Stimulated activated CD8-positive, alpha-beta memory T cell treated with anti-CD3 and anti-CD28 coated beads, Interleukin-15, amount 100 ng/mL, for 4 hours (primary cell): ENCODE measurements at regions not wholly inside any gene's neighbourhood (a gene's known extent, or its start where the extent isn't known, plus 50 kb on each side); places are given as distances from the start of the nearest gene placed in this dataset.

ENCODE experiments used
- DNase-seq, 2 donors: peaks; one replicate each; pipeline ENCODE4 v3.0.0-alpha.2; 2020; ENCODE audit warnings: low read depth in 2 of 2

DNA sequence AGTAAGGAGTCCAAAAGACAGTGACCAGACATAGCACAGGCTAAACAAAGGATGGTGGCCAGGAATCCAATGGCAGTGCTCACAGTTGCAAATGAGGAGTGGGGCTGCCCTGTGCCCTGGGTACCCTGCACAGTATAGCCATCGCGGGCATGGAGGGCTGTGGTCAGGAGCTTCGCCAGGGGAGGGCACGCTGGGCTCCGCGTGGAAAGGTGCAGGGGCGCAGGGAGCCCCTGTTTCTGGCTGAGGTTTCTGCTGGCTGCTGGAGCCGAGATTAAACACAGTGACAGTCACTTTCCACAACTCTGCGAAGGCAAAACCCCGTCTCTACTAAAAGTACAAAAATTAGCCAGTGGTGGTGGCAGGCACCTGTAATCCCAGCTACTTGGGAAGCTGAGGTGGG lies 194.7 kb downstream of the GALR1 start:
- DNase-seq, result no peak

DNA sequence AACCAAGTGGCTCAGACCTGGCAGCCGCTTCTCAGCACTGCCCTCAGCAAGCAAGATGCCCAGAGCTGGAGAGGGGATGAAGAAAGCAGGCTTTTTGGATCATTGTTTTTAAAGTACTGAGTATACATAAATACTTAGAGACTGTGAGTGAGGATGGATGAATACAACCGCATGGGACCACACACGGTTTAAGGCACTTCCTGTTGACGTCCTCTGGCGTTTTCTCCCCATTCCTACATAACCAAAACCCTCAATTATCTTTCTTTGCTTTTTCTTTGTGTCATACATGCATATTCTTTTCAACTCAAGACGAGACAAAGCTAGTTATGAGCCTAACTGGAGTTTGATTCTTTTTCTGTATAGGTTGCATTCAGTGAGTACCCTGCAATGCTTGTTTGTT lies 198.4 kb downstream of the GALR1 start:
- DNase-seq, result no peak

DNA sequence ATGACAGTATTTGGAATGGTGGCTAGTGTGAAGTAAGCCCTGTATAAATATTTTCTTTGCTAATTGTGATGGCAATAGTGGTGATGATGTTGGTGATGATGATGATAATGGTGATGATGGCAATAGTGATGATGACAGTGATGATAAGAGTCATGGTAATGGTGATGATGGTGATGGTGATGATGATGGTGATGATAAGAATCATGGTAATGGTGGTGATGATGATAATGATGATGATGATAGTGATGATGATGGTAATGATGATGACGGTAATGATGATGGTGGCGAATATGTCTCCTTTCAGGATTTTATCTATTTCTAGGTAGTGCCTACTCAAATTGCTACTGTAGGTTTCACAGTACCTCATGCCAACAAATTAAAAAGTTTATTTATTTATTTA lies 205.4 kb downstream of the GALR1 start:
- DNase-seq, result no peak

DNA sequence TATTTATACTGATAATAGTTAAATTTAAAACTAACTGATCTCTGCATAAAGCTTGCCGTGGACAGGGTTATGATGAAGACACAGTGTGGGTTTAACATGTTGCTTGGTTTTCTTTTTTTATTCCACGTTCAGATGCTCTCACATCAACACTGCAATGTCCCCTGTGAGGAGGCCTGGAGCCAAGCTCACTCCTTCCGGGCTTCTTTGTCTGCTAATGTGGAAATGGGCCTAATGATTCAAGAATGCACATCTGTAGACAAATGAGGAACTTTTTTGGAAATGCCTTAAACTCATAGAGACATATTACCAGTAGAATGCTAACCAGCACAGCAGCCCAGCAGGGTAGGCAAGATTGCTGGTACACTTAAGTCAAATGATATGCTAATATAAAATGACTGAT lies 208.0 kb downstream of the GALR1 start:
- DNase-seq, result no peak

DNA sequence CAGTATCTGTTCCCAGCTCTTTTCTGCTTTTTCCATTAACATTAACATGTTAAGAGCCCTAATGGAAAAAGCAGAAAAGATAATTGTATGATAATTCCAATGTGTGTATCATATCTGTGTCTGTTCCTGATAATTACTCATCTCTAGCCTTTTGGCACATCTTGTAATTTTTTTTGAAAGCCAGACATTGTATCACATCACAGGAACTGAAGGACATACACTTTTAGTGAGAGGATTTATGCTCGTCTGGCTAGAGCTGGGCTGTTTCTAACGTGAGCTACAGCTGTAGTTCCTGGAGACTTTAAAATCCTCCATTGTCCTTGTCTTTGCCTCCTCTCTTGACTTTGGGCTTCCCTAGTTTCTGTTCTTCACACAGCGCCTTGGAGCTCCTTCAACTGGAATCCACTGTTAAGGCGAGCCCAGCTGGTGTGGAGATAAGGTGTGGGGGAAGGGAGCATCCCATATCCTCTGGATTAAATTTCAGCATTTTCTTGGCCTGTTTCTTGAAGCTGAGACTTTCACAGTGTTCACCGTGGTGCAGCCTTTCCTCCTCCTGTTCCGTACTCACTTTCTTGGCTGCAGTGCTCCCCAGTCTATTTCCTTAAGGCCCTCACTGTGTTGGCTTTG lies 211.5 kb downstream of the GALR1 start:
- DNase-seq, result no peak

DNA sequence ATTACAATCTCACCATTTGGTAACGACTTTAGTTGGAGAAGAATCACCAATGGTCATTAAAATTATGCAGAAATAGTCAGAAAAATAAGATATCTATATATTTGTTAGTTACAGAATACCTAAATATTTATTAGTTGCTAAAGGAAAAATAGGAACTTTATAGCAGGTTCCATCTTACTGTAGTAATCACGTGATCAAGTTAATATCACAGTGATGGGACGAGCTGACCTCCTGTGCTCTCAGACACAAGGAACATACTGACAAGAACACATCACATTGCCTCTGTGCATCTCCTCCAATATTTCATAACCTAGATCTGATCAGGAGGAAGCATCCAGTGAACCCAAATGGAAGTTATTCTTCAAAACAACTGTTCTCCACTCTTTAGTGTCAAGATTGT lies 215.3 kb downstream of the GALR1 start:
- no peak for DNase-seq

DNA sequence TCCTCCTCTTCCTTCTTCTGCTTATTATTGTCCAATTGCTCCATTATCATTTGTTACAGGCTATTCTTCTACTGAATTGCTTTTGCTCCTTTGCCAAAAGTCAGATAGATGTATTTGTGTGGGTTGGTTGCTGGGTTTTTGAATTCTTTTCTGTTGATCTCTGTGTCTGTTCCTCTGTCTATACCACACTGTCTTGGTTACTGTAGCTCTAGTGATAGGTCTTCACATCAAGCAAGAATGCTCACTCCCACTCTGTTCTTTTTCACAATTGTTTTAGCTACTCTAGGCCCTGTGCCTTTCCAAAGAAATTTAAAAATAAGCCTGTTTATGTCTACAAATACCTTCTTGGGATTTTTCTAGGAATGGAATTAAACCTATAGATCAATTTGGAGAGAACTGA lies 217.2 kb downstream of the GALR1 start:
- no peak for DNase-seq

DNA sequence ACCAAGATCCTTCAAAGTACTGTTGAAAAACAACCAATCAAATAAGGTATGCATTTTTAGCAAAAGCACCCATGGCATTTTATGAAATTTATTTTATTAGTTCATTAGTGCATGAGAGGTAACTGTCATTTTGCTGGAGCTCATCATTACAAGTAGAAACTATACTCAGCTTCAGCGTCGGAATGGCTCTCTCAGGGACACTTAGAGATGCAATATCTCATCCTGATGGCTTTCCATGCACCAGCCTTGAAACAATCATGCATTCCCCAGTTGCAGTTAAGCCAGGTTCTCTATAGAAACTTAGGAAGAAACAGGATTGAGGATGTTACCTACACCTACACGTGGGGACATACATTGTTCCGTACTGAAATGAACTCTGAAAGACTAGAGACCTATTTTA lies 219.5 kb downstream of the GALR1 start:
- no peak for DNase-seq

DNA sequence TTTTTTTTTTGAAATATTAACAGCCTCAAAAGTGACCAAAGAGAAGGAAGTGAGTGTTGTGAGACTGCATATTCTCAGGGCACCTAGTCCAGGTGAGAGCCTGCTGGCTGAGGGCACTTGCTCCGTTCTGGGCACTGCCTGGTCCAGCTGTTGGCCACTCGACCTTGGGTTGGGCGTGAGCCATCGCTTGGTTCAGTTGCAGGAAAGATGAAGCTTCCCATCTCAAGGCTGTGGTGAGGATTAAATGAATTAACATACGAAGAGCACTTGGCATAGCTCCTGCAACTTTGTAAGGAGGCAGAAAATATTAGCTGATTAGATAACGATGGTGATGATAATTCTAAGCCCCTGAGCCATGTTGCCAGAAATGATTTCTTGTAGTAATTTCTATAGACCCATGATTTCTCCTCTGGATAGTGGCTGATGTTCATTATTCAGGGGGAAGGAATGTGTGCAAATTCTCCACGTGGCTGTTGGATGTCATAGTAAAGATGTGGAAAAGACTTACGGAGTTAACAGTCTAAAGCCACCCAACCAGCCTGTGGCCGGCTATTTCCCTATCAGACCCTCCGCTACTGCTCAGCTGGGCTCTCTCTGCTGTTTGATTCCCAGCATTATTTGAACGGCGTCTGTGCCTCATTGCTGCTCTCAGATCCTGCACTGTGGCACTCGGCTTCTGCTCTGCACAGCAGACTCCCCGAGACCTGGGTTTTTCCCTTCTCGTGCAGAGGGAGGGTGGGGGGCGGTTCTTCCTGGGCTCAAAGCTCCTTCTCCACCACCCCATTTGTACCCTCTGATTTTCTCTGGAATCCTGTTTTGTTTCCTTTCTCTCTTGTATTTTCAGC lies 221.1 kb downstream of the GALR1 start:
- DNase-seq, result no peak

DNA sequence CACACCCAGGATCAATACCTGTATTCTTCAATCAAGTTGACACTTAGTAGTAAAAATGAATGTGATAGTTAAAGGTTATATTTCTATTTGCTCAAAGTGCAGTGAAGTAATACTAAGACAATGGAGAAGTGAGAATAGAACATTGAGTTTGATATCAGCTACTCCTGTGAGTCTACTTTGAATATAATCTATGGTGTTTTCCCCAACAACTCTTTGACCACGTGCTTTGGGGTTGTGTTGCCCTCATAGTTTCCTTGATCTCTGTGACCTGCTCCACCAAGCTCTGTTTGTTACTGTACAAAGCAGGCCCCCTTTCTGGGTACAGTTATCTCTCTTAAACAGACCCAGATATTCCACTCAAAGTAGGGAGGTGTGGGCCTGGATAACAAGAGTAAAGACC lies 222.9 kb downstream of the GALR1 start:
- DNase-seq, result no peak

DNA sequence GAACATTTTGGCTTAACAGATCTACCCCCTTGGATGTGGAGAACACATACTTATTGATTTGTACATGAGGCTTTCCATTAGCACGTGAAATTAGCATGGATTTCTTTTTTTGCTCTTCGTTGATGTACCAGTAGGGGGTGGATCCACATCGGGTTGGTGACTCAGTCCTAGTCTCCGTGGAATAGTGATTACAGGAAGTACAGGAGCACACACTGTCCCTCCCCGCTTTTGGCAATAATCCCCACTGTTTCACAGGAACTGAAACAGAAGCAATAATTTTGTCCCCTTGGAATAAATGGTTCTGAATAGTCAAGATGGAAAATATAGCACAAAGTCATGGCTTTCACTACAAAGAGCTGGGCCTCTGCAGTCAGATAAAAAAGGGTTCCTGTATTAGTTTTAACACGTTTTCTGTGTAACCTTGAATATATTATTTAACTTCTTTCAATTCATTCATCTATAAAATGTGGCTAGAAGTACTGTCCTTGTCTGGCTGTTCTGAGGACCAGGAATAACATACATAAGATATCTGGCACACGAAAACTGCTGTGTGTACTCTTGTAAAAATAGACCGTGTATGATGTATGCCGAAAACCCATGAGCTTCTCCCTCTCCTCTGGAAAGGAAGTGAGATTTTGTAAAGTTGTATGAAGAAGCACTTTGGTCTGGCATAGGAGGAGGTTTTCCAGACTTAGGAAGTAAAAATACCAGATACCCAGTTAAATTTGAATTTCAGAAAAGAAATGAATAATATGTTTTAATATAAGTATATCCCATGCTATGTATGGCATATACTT lies 229.2 kb downstream of the GALR1 start:
- DNase-seq, result no peak

DNA sequence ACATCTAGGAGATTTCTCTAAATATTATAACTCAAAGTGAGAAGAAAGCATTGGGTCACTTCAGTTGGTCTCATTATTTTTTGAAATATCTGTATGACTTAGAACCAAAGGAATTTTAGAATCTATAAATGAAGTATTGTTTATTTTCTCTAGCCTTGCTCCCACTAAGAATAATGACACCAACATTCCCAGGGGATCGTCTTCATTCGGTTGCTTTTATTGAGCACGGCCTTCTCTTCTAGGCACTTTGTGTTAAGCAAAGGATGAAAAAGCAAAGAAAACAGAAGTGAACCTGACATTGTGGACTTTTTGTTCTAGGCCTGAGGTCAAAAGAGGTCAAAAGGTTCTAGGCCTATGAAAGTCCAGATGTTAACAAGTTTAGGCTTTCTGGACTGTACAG lies 231.9 kb downstream of the GALR1 start:
- DNase-seq, result no peak

DNA sequence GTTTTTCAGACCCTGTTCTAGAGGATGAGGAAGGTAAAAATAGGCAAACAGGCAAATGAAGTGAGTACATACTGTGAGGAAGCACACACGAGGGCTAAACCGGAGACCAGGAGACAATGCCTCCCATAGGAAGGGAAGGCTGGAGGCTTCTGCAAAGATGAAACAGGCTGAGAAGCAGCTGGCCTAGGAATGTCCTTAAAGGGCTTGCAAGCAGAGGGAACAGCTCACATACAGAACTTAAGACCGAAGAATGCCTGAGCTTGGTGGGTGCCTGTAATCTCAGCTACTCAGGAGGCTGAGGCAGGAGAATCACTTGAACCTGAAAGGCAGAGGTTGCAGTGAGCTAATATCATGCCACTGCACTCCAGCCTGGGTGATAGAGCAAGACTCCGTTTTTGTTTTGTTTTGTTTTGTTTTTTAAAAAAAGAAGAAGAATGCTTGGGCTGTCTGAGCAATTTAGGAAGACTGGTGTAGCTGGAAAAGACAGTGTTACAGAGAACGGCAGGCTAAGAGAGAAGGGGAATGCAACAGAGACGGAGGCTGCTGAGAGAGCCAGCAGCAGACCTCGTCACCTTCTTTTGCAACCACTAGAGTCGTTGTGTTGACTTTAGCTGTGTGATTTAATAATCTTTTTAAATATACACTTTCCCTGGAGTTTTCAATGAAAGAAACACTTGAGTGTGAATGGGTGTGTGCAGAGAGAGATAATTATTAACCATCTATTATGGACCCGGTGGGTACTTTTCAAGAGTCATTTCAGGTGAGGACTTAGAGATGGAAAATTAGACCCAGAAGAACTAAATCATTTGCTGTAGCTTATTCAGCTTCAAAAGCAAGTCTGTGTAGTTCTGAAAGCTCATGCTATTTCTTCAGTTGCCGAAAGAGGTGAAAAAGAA lies 232.8 kb downstream of the GALR1 start:
- no peak for DNase-seq

DNA sequence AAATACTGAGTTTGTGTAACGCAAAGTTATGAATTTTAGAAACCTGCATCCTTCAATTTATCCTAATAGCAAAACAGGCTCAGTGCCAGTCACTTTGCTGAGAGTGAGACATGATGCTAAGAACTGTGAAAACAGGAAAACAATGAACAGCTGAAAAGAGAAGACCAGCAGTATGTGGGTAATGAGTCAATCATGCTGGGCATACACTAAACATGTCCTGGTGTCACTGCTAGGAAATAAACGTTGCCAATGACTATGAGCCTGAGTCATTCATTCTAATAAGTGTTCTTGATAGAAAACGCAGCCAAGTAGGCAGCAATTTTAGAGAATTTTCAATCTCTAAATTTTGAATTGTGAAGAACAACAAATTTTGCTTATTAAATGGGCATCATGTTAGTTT lies 237.3 kb downstream of the GALR1 start:
- no peak for DNase-seq

DNA sequence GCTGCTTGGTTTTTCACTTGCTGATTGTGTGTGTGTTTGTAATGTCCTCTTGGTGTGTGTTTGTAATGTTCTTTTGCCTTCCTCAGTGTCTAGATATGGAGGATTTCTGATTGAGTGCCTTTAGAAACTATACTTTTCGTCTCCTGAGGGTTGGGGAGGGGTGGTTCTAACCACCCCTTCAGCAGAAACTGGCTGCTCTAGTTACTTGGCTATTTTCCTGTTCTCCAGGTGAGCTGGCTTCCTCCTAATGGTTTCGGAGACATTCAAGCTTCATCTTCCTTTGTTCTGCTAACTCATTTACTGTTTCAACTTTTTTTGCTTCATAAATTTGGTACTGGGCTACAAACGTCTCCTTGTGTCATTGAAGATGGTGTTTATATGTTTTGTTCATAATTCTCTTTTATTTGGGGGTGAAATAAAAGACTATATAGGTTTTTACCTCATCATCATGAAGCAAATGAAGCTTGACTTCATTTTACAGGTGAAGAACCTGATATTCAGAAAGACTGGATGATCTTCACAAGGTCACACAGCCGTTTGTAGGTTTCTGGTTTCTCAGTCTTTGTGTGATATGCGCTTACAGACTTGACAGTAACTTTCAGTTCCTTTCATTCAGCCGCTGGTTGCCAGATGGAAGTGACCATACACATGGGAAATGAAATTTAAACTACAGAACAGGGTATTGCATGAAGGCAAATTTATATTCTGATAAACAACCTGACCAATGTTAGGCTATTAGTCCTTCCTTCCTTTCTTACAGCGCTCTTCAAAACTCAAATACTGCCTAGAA lies 238.5 kb downstream of the GALR1 start:
- no peak for DNase-seq

DNA sequence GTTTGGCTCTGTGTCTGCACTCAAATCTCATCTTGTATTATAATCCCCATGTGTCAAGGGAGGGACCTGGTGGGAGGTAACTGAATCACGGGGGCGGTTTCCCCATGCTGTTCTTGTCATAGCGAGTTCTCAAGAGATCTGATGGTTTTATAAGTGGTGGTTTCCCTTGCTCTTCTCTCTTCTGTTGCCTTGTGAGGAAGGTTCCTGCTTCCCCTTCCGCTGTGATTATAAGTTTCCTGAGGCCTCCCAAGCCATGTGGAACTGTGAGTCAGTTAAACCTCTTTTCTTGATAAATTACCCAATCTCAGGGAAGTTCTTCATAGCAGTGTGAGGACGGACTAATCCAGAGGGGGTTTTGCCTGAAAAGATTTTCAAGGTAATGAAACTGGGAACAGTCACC lies 245.4 kb downstream of the GALR1 start:
- DNase-seq, result no peak

DNA sequence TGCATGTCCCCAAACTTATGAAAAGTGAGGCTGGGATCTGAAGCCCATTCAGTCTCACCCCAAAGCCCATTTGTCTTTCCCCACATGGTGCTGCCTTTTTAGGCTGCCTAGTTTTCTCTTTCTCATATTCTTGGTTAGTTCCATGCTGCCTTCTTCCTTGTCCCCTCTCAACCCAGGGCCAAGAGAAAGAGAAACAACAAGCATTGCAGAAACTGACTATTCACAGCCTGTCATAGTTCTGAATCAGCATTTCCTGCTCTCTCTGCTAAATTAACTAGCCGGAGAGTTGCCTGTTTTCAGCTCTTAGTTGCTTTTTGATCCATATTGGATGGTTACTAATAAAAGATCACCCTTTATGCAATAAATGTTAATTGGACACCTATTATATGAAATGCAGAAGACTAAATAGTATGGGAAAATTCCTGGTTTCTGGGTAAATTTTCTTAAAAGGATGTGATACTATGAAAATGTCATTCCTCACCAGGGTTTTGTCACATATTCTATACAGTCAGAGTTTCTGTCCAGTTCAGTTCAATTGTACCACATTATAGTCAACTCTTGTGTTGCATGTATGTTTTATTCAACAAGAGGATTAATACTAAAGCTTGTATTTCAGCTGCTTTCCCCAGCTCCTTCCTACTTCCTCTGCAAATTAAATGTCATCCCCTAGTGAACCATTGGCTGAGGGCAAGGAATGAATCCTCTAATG lies 246.5 kb downstream of the GALR1 start:
- no peak for DNase-seq

DNA sequence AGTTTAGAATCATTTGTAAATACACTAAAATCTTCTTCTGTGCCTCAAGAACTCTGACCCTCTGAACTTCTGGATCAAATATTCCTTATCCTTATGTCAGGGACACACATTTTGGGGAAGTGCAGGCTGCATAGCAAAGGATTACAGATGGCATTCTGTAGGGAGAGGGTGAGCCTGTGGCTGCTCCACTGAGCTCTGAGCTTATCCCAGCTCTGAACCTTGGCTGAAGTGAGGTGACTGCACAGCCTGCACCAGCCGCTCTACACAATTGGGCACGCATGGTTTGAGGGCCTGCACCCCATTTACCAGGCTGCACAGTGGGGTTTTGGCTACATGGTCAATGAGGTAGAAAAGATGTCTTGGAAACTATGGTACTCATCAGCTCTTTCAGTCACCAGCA lies 251.6 kb downstream of the GALR1 start:
- DNase-seq, result no peak

DNA sequence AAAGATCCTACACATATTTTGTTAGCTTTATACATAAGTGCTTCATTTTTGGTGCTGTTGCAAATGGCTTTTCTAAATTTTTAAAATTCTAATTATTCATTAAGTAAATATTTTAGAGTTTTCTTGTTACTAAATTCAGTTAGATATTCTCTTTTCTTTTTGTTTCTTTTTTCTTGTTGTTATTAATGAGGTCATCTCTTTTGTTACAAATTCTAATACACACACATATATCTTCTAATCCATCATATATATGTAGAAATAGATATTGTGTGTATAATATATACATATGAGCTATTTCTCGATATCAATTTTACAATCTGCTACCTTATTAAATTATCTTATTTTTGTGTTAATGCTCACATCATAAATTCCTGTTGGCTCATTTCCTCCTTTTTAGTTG lies 255.9 kb downstream of the GALR1 start:
- no peak for DNase-seq

DNA sequence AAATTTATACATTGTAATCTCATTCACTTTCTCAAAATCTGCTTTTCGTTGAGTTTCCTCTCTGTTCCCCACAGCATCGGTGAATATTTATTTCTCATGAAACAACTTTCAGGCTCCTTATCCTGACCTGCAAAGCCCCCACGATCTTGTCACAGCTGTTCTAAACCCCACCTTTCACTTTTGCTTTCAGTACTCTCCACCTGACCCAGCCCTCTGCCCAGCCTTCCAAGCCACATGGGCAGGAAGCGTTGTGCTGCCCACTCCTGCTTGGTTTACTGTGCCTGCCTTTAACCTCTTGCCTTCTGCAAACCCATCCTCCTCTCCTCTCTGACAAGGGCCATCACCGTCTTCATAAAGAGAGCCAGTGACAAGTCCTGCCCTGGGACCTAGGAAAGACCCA lies 262.5 kb downstream of the GALR1 start:
- no peak for DNase-seq
